Keratinocyte (primary cell): ENCODE measurements at regions not wholly inside any gene's neighbourhood (a gene's known extent, or its start where the extent isn't known, plus 50 kb on each side); places are given as distances from the start of the nearest gene placed in this dataset.

ENCODE experiments used
- DNase-seq: peaks from one replicate; pipeline ENCODE4 v3.0.0-alpha.2; 2011; ENCODE audit warnings: low read depth, missing footprints, low spot score
- FAIRE-seq: peaks from 2 replicates; lab custom pipeline; 2011; peaks lifted over from hg19 to GRCh38; lab: Jason Lieb, UNC
- H2AFZ ChIP-seq: 2 replicates; pipeline ENCODE4 v1.6.0; 2012; ENCODE audit warnings: low read length, control low read depth, inconsistent platforms; ENCODE audit not compliant: control insufficient read depth
- H3K27ac ChIP-seq: 2 replicates; pipeline ENCODE4 v1.5.1; 2011; ENCODE audit warnings: low read length; ENCODE audit not compliant: control insufficient read depth, insufficient read depth
- H3K27me3 ChIP-seq: 3 replicates; pipeline ENCODE4 v1.6.0; 2011; ENCODE audit warnings: low read length; ENCODE audit not compliant: control insufficient read depth, insufficient read depth; ENCODE audit errors: extremely low read depth
- H3K36me3 ChIP-seq, 2 experiments: 2 replicates in 1 of 2; 3 replicates in 1 of 2; pipeline ENCODE4 v1.5.1; 2011; ENCODE audit warnings: low read length in 2 of 2, mild to moderate bottlenecking in 1 of 2; ENCODE audit not compliant: control insufficient read depth in 2 of 2, insufficient read depth in 2 of 2; ENCODE audit errors: extremely low read depth in 1 of 2
- H3K4me1 ChIP-seq: 3 replicates; pipeline ENCODE4 v1.5.1; 2011; ENCODE audit warnings: low read length; ENCODE audit not compliant: control insufficient read depth, insufficient read depth; ENCODE audit errors: extremely low read depth
- H3K4me2 ChIP-seq: 3 replicates; pipeline ENCODE4 v1.6.0; 2011; ENCODE audit warnings: low read depth, low read length; ENCODE audit not compliant: control insufficient read depth, insufficient read depth; ENCODE audit errors: extremely low read depth
- H3K4me3 ChIP-seq, 3 experiments: fragments of 200-600 bp in 1 of 3; sonication (generic) in 1 of 3; 2 replicates in 2 of 3; 3 replicates in 1 of 3; pipeline ENCODE4 v1.5.1; 2011 to 2016; ENCODE audit warnings: low read length in 3 of 3, mild to moderate bottlenecking in 3 of 3, control low read depth in 2 of 3, inconsistent platforms in 1 of 3, low read depth in 1 of 3, mixed read lengths in 1 of 3, mixed run types in 1 of 3, moderate library complexity in 1 of 3; ENCODE audit not compliant: control insufficient read depth in 2 of 3, insufficient read depth in 2 of 3; ENCODE audit errors: extremely low read depth in 1 of 3
- H3K79me2 ChIP-seq: 2 replicates; pipeline ENCODE4 v1.6.0; 2012; ENCODE audit warnings: low read length; ENCODE audit not compliant: control insufficient read depth, insufficient read depth
- H3K9ac ChIP-seq: 3 replicates; pipeline ENCODE4 v1.6.0; 2011; ENCODE audit warnings: low read length; ENCODE audit not compliant: control insufficient read depth, insufficient read depth; ENCODE audit errors: extremely low read depth
- H3K9me1 ChIP-seq: 3 replicates; pipeline ENCODE4 v1.6.0; 2011; ENCODE audit warnings: low read length; ENCODE audit not compliant: control insufficient read depth, insufficient read depth; ENCODE audit errors: extremely low read depth
- H3K9me3 ChIP-seq: 2 replicates; pipeline ENCODE4 v1.5.1; 2012; ENCODE audit warnings: low read depth, low read length; ENCODE audit not compliant: control insufficient read depth
- H4K20me1 ChIP-seq: 3 replicates; pipeline ENCODE4 v1.6.0; 2011; ENCODE audit warnings: low read length; ENCODE audit not compliant: control insufficient read depth, insufficient read depth; ENCODE audit errors: extremely low read depth
- EZH2 ChIP-seq: IDR thresholded peaks from one replicate; pipeline ENCODE4 v1.6.1; 2012; ENCODE audit warnings: inconsistent platforms, mild to moderate bottlenecking, low read length, moderate library complexity
- dilution Hi-C: fragments of 300-500 bp; cut with MboI; formaldehyde crosslinking; loops from one replicate; pipeline ENCODE4 v1.7.0; 2020; ENCODE audit warnings: low sequenced_read_pairs; ENCODE audit not compliant: extremely low pct_ligation_motif_present
- TF ChIP-seq, protein P1 (sequence below), 3 experiments: IDR thresholded peaks in 1 of 3; conservative IDR thresholded peaks in 1 of 3; optimal IDR thresholded peaks in 1 of 3; 2 replicates in 2 of 3; 3 replicates in 1 of 3; pipeline versions ENCODE3 to v1.5.1; 2011; ENCODE audit warnings: low read length in 3 of 3, mild to moderate bottlenecking in 3 of 3, moderate library complexity in 2 of 3, control low read depth in 1 of 3, inconsistent platforms in 1 of 3; ENCODE audit not compliant: insufficient read depth in 2 of 3; ENCODE audit errors: extremely low read depth in 1 of 3

DNA sequence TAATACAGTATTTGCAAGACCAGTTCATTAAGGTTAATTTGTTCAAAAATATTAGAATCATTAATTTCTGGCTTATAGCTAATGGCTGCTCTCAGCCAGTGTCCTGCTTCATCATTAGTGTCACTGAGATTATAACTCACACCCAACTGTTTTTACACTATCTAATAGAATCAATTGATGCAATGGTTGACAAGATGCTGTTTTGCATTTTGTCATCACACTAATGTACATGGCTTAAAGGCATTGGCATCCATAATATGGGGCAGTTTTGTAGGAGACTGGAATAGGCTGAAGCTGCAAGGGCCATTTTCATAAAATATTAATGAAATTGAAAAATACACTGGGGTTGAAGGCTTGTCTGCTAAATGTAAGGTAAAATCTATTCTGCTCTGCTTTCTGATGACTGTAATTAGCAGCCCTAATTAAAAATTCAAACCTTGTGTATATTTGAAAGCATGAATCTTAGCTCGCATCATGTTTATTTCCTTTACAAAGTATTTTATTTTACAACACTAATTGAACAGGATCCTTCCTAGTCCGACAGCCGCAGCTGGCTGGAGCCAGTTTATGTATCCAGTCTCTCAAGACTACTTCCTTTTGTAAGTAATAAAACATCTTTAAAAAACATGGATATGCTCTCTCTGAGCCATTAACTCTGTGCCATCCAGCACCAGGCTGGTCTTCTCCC, 296.7 kb downstream of the POU4F1 start:
- dilution Hi-C loops: no loop called here
- H3K9me1 ChIP-seq: no peaks in the 10 kb centered on the region

DNA sequence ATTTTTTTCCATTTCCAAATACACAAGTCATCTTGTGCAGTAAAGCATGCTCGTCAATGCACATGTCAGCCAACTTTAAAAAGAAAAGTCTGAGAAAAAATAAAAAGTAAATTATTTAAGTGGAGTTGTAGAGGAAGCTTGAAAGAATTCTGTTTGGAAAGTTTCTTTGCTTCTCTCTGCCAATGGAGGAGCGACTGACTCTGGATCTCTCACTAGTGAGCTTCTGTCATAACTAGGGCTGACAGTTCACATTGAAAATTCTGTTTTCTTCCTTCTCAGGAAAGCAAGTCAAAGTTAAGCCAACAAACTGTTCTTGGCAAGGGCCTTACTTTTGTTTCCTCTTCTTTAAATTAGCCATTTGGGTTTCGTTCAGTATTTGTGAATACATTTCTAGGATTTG, 298.2 kb downstream of the POU4F1 start:
- Histone ChIP-seq H3K4me3 (no peak overlapping the region), H4K20me1 (no peaks in the 10 kb centered on the region), H3K9me1 (no peaks in the 10 kb centered on the region), H2AFZ (no peak overlapping the region), H3K4me2 (no peak overlapping the region), H3K9ac (no peak overlapping the region), H3K4me1 (no peaks in the 10 kb centered on the region), H3K27me3 (no peaks in the 10 kb centered on the region), H3K36me3 (no peaks in the 10 kb centered on the region), H3K27ac (no peak overlapping the region), H3K9me3 (no peaks in the 10 kb centered on the region), H3K79me2 (no peaks in the 10 kb centered on the region)
- TF ChIP-seq, protein P1, sequence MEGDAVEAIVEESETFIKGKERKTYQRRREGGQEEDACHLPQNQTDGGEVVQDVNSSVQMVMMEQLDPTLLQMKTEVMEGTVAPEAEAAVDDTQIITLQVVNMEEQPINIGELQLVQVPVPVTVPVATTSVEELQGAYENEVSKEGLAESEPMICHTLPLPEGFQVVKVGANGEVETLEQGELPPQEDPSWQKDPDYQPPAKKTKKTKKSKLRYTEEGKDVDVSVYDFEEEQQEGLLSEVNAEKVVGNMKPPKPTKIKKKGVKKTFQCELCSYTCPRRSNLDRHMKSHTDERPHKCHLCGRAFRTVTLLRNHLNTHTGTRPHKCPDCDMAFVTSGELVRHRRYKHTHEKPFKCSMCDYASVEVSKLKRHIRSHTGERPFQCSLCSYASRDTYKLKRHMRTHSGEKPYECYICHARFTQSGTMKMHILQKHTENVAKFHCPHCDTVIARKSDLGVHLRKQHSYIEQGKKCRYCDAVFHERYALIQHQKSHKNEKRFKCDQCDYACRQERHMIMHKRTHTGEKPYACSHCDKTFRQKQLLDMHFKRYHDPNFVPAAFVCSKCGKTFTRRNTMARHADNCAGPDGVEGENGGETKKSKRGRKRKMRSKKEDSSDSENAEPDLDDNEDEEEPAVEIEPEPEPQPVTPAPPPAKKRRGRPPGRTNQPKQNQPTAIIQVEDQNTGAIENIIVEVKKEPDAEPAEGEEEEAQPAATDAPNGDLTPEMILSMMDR (optimal IDR thresholded peaks at IDR 0.05 in 1 of 3, IDR thresholded peaks at IDR 0.05 in 1 of 3, conservative IDR thresholded peaks at IDR 0.05 in 1 of 3; ENCODE audit: extremely low read depth in 1 of 3, insufficient read depth in 2 of 3, low read length in 3 of 3): no peak
- TF ChIP-seq EZH2: no peak
- DNase-seq (no peak), FAIRE-seq (no peak)
- dilution Hi-C loops: no loop called here

More for the DNA sequence above, 296.7 kb downstream of the POU4F1 start:
- H4K20me1 ChIP-seq: no peaks in the 10 kb centered on the region
- H3K9ac ChIP-seq: no peak overlapping the region
- no peak for TF ChIP-seq EZH2
- H3K79me2 ChIP-seq: no peaks in the 10 kb centered on the region
- no peak for FAIRE-seq
- H3K36me3 ChIP-seq: no peaks in the 10 kb centered on the region
- no peak overlapping the region for H3K4me3 ChIP-seq
- no peaks in the 10 kb centered on the region for H3K4me1 ChIP-seq
- H3K9me3 ChIP-seq: no peaks in the 10 kb centered on the region
- DNase-seq: no peak
- no peak overlapping the region for H3K27ac ChIP-seq
- no peak overlapping the region for H2AFZ ChIP-seq
- no peaks in the 10 kb centered on the region for H3K27me3 ChIP-seq
- H3K4me2 ChIP-seq: no peak overlapping the region
